ENCODE measurements at regions not wholly inside any gene's neighbourhood (a gene's known extent, or its start where the extent isn't known, plus 50 kb on each side); places are given as distances from the start of the nearest gene placed in this dataset.

DNA sequence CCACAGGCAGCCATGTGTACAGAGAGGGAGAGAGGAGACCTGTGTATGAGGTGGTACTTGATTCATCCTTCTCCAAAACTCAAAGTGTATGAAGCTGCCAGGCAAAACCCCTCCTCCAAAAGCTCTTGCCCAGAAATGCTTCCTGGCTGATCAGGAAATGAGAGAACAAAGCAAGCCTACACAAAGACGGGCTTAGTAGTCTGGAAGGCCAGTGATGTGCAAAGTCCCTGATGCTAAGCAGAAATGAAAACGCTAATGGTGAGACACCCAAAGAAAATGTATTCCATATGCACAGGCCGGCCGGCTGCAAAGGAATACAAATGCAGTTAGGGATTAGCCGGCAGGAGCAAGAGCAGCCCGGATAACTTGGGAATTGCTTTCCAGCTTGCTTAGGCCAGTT is 234.9 kb upstream of the CADM1 start:
- no peak for FAIRE-seq

DNA sequence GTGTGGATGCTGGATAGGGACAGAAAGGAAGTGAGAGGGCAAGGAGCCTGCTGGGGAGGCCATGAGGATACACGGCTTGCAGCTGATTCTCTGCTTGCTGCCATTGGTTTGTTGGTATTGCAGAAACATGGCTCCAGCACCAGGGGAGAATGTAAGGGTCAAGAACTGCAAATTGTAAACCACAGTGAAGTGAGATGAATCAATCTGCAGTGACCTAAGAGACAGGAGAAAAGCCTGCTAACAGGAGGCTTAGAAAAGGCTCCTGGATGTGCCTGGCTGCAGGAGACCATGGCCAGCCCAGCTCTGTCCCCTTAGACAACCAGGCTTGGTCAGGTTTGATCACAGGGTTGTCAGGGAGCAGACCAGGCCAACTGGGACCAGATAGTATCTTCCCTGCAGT is 233.7 kb upstream of the CADM1 start:
- no peak for FAIRE-seq

DNA sequence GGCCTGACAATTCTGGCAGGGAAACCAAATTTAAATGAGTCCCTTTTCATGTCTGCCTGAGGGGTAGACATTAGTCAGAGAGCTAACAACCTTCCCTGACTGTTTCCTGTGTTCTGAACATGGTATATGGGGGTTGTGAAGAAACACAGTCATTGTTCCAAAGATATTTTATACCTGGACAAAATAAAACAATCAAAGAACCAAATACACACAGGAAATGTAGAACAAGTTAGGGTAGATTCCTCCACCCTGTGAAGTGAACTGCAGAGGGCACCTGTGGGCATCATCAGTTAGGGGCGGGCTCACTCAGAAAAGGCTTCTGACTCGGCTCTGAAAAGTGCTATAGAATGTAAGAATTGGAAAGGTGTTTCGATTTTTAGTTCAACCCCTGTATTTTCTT is 231.9 kb upstream of the CADM1 start:
- FAIRE-seq, result no peak

DNA sequence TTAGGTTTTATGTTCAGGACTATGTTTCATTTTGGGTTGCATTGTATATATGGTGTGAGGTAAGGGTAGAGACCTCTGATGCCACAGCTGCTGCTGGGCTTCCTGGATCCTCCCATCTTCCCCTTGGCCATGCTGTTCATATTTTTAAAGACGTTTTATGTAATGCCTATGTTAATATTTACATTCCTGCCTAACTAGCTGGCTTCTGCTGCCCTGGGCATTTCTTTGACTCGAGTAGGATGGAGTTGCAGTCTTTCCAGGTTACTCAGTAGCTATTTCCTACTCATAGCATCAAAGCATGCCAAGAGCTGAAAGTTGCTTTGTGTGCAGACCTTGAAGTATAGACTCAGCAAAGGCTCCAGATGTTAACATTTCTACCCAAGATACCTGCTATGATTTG is 220.5 kb upstream of the CADM1 start:
- no peak for FAIRE-seq

DNA sequence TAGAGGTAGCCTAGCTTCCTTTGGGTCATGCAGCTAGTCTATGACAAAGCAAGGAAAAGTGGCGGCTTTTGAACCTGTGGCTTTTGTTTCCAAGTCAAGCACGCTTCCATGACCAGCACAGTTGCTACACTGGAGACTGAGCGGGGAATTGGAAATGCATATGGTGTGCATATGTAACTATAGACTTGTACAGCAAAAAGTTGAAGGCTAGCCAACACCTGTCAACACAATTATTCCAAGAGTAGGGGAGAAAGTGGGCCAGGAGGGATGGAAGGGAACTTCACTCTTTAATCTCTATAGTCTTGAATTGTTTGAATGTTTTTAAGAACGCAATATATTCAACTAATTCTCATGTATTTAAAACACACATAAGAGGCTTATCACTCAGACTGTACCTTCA is 218.5 kb upstream of the CADM1 start:
- FAIRE-seq, result no peak

DNA sequence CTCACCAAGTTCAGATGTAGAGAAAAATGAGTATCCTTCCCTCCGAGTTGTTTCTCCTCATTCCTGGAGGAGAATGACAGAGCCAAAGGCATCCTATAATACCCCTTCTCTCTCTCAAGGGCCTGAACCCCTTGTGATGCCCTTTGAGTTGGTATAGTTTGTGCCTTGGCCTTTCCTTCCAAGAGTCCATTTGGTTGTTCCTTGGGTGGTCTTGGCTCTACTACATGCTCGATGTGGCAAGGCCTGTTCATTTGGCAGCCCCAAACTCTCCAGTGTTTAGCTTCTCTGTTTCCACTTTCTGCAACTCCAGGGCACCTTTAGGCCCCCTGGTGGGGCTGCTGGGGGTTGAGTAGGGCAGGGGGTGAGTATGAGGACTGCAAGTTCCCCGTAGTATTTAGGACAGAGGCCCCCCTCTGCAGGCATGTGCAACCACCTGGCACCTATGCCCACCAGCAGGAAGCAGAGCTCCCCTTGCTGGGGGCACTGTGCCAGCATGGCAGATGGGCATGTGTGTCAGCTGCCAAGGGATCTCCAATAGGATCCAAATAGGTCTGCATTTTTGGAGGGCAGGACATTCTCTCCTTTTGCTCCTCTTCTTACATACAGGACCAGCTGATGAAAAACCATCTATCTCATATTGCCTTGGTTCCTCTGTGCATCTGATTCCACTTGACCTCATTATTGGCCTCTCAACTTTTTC is 217.2 kb upstream of the CADM1 start:
- no peak for FAIRE-seq

DNA sequence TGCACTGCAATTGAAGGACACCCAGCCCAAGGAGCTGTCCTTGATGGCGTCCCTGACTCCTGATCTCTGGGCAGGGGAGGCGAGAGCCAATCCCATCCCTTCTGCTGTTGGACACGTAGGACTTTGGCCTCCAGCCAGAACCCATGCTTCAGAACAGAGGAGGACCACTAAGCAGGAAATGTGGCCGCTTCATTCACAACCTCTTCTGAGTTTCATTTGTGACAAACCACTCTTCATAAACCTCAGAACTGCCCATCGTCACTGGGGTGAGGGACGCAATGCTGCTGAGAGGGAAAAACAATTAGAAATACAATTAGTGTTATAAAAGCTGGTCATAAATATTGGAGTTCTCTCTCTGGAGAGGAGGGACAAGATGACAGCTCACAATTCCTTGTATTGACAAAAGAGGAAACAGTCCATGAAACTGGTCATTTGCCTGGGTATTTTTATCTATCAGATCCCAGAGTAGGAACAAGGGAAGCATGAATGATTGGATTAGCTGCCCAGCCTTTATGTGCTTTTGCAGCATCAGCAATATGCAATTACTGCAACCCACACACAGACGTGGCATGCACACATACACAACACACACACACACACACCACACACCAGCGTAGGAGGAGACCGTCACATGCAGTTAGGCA is 216.5 kb upstream of the CADM1 start:
- FAIRE-seq, result peak; percentile 43

- FAIRE-seq, result no peak
Observed at GRCh38 chr11:115718945-115719344, 214.7 kb upstream of the CADM1 start.

GRCh38 chr11:115718106-115718505 is 213.9 kb upstream of the CADM1 start:
- FAIRE-seq, result no peak

DNA sequence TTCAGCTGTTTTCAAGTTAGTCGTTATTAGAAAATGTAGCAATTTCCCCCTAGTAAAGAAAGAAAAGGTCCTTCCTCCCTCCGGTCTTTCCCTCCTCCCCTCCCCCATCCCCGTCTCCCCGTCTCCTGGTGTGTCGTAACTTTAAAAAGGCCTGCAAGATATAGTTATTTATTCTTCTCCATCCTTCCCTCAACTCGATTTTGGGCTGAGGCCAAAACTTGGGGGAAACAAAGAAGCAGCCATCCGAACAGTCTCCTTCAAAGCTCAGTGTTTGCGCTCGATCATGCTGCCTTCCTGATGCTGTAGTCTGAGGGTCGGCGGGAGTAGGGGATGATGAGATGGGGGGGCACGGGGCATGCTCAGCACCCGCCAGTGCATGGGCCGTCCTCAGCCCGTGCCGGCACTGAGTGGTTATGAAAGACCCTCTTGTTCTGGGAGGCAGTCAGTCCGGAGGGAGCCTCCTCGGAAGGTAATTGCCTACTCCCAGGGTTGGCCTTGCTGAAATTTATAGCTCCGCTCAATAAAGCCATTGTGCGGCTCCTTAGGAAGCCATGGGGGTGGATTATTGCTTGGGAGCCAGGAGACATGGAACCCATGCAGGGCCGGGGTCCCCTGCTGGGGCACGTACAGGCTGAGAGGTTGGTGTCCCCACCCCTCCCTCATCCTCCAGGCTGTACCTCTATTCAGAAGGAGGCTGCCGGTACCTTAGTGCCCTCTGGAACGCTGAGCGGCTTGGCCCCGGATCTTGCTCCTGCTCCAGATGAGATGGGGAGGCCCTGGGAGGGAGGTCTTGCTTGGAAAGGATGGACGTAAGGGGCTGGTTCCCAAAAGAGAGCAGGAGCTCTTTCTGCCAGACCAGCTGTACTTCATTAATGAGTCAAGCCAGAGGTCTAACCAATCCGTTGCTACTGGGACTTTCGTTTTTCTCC is 212.7 kb upstream of the CADM1 start:
- no peak for FAIRE-seq

DNA sequence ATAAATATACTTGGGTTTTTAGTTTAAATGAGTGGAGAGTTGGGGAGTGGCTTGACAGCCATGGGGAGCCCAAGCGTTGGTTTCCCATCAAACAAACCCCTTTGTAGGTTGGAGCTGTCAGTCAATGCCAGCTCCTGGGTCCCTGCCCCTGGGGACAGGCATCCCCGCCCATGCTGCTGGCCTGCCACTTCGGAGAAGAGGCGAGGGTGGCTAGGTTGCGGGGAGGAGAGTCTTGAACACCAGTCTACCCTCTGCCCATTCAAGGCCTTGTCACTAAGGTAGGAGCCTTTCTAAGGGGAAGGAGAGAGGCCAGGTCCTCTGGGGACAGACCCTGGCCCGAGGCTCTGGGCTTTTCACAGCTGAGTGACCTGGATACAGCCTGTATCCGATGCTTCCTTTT is 211.9 kb upstream of the CADM1 start:
- no peak for FAIRE-seq

- FAIRE-seq, result no peak
Observed at GRCh38 chr11:115715251-115715770, 211.1 kb upstream of the CADM1 start.

DNA sequence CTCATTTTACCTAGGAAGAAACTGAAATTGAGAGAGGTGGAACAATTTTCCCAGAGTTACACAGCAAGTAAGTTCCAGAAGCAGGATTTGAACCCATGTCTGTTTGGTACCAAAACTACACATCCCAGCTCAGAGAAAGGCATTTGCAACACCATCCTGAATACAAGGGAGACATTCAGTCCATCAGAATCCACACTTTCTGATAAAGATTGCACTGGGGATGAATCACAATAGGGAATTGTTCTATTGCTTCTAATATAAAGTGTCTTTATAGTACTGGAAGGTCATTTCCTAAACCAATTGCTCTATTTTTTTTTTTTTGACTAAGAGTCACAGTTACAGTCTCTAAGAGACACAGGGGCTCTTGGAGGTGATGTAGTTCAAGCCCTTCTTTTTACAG is 208.1 kb upstream of the CADM1 start:
- no peak for FAIRE-seq

GRCh38 chr11:115710980-115711379 is 206.8 kb upstream of the CADM1 start:
- no peak for FAIRE-seq

GRCh38 chr11:115710426-115710825 is 206.2 kb upstream of the CADM1 start:
- no peak for FAIRE-seq

DNA sequence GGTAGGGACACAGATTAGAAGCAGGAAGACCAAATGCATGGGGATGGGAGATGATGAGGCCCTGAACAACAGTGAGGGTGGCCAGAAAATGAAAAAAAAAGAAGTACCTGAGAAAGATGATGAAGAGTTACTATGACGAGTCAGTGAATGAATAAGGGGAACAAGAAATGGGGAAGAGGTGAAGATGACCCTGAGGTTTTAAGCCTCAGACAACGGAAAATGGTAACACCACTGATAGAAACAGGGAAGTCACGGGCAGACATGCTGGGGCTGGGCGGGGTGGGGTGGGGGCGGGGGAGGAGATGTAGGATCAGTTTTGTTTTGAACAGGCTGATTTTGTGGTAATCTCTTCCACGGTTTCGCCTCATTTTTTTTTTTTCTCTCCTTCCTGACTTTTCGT is 205.1 kb upstream of the CADM1 start:
- no peak for FAIRE-seq

GRCh38 chr11:115707180-115707905 is 203.1 kb upstream of the CADM1 start:
- FAIRE-seq, result no peak

GRCh38 chr11:115706626-115707135 is 202.5 kb upstream of the CADM1 start:
- FAIRE-seq, result no peak

- FAIRE-seq, result no peak
Observed at GRCh38 chr11:115705200-115705599, 201.0 kb upstream of the CADM1 start.

DNA sequence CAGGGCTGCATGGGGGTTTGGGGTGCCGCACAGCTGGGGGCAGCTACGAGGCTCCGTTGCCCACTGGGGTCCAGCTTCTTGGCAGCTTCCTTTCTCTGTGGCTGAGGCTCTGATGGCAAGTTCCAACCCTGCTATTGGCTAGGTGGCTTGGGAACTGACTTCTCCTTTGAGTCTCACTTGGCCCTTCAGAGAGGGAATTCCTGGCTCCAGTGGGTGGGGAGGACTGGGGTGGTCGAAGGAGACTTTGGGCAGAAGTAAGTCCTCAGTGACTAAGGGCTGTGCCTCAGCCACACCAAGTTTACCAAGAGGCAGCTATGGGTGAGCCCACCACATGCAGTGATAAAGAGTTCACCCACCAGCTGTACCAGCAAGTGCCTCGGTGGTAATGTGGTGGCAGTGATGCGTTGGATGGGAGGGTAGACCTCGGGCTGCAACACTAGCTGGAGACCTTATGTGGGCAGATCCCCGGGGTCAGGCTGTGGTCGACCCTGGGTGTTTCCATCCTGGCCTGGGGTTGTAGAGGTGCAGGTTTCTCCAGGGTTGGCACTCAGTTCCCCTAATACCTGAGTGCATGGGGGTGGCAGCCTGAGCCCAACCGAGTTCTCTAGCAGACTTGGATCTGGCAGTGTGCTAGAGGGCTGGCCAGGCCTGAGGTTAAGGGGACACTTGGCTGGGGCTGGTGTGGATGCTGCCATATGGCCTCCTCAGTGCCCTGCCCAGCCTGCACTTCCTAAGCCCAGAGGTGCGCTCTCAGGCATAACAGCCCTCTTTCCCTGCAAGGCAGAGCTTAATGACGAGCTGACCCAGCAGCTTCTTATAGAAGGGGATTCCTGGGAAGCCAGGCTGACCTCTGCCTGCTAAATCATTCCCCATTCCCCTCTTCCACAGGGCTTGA is 197.0 kb upstream of the CADM1 start:
- no peak for FAIRE-seq

DNA sequence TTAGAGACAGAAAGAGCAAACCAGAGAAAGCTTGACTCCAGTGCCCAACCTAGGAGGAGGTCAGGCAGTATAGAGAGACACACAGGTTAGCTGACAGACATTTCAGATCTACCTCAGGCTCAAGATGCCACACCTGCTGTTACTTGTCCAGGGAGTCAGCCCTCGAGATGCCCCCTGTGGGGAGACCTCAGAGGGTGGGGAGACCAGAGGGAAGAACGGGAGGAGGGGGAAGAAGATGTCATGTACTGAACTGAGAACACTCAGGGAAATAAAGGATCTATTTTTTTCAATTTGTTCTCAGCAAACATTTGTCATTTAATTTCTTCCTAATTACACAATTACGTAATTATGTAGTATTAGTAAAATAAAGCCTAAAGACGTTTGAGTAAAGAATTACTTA is 196.3 kb upstream of the CADM1 start:
- FAIRE-seq, result no peak

GRCh38 chr11:115699733-115700132 is 195.5 kb upstream of the CADM1 start:
- FAIRE-seq, result no peak

All from islet of Langerhans (tissue), 1 donor.